ENCODE measurements at regions not wholly inside any gene's neighbourhood (a gene's known extent, or its start where the extent isn't known, plus 50 kb on each side); places are given as distances from the start of the nearest gene placed in this dataset.

- Histone ChIP-seq H3K27ac (no peak overlapping the region), H3K36me3 (replicated peaks) (no peaks in the 10 kb centered on the region), H3K27me3 (replicated peaks) (peaks cover 2% of the 10 kb centered on the region), H3K4me3 (ENCODE audit: low read depth, low read length) (no peak overlapping the region)
- no peak for TF ChIP-seq CTCF (IDR thresholded peaks at IDR 0.05; ENCODE audit: low read depth, low read length, missing control alignments)
- in situ Hi-C loops (cut with HindIII; ENCODE audit: low pct_ligation_motif_present, low sequenced_read_pairs), result no loop called here
- DNase-seq, result no peak
These were observed 128.6 kb upstream of the LRFN2 start for GRCh38 chr6:40715570-40716403.

- TF ChIP-seq CTCF (IDR thresholded peaks at IDR 0.05; ENCODE audit: low read depth, low read length, missing control alignments), result no peak
- no peak for DNase-seq
- in situ Hi-C loops (cut with HindIII; ENCODE audit: low pct_ligation_motif_present, low sequenced_read_pairs), result no loop called here
- no peak overlapping the region for H3K27ac ChIP-seq
- peaks cover 2% of the 10 kb centered on the region for H3K27me3 ChIP-seq (replicated peaks)
- no peaks in the 10 kb centered on the region for H3K36me3 ChIP-seq (replicated peaks)
- no peak overlapping the region for H3K4me3 ChIP-seq (ENCODE audit: low read depth, low read length)
These were observed 127.7 kb upstream of the LRFN2 start for GRCh38 chr6:40714576-40715564.

- Histone ChIP-seq H3K27ac (no peak overlapping the region), H3K4me3 (ENCODE audit: low read depth, low read length) (no peak overlapping the region), H3K36me3 (replicated peaks) (no peaks in the 10 kb centered on the region), H3K27me3 (replicated peaks) (peaks cover 2% of the 10 kb centered on the region)
- TF ChIP-seq CTCF (IDR thresholded peaks at IDR 0.05; ENCODE audit: low read depth, low read length, missing control alignments), result no peak
- in situ Hi-C loops (cut with HindIII; ENCODE audit: low pct_ligation_motif_present, low sequenced_read_pairs), result no loop called here
- DNase-seq, result no peak
These were observed 127.0 kb upstream of the LRFN2 start for GRCh38 chr6:40714143-40714542.

- DNase-seq, result peak; percentile 20
- Histone ChIP-seq H3K4me3 (ENCODE audit: low read depth, low read length) (no peak overlapping the region), H3K27me3 (replicated peaks) (peaks cover 2% of the 10 kb centered on the region), H3K36me3 (replicated peaks) (no peaks in the 10 kb centered on the region), H3K27ac (no peak overlapping the region)
- in situ Hi-C loops (cut with HindIII; ENCODE audit: low pct_ligation_motif_present, low sequenced_read_pairs), result no loop called here
- TF ChIP-seq CTCF (IDR thresholded peaks at IDR 0.05; ENCODE audit: low read depth, low read length, missing control alignments), result peak; percentile 42
These were observed 126.0 kb upstream of the LRFN2 start for GRCh38 chr6:40713002-40713719.

- in situ Hi-C loops (cut with HindIII; ENCODE audit: low pct_ligation_motif_present, low sequenced_read_pairs), result no loop called here
- Histone ChIP-seq H3K27me3 (replicated peaks) (peaks cover 2% of the 10 kb centered on the region), H3K4me3 (ENCODE audit: low read depth, low read length) (no peak overlapping the region), H3K36me3 (replicated peaks) (no peaks in the 10 kb centered on the region), H3K27ac (no peak overlapping the region)
- no peak for TF ChIP-seq CTCF (IDR thresholded peaks at IDR 0.05; ENCODE audit: low read depth, low read length, missing control alignments)
- no peak for DNase-seq
These were observed 123.6 kb upstream of the LRFN2 start for GRCh38 chr6:40710626-40711330.

Measured in brain microvascular endothelial cell (primary cell).